ENCODE measurements at regions not wholly inside any gene's neighbourhood (a gene's known extent, or its start where the extent isn't known, plus 50 kb on each side); places are given as distances from the start of the nearest gene placed in this dataset.
A peak's percentile ranks its signal among the peaks of the same experiment; 100 is the strongest.
"Not testable (repeated sequence)": the region's sequence is repeated elsewhere in the genome, so short reads cannot be mapped to it uniquely, and the experiment has no call there.

DNA sequence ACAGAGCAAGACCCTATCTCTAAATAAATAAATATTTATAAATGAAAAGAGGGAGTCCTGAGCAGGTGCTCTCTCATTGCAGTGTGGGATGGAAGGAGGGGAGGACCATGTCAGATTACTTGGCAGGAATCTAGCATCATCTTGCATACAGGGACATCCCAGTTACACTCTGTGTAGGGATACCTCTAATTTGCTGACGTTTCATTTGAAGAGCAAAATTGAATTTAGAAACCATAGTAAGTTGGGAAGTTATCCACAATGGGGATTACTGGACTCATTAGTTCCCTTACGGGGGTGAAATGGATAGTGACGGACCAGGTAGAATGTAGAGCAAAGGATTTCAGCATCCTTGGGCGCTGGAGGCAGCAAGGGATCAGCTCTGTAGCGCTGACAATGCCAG is 52.1 kb downstream of the ARHGEF18 start:
- DNase-seq = no peak

DNA sequence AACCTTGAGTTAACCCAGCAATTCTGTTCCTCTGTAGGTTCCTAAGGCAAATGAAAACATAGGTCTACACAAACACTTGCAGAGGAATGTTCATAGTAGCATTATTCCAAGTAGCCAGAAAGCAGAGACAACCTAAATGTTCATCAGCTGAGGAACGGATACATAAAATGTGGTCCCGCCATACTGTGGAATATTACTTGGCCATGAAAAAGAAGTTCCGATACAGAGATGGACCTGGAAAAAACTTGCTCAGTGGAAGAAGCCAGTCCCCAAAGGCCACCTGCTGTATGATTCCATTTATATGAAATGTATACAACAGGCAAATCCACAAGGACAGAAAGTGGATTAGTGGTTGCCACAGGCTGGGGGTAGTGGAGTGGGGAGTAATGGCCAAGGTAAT is 53.0 kb downstream of the ARHGEF18 start:
- no peak for DNase-seq

DNA sequence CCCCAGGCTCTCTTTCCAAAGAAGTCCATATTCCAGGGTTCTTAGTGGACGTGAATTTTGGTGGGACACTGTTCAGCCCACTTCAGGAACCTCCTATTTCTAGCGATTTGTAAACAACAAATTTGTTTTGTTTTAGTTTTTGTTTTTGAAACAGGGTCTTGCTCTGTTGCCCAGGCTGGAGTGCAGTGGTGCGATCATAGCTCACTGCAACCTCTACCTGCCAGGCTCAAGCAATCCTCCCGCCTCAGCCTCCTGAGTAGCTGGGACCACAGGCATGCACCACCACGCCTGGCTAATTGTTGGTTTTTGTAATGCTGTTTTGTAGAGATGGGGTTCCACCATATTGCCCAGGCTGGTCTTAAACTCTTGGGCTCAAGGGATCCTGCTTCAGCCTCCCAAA is 56.7 kb downstream of the ARHGEF18 start:
- not testable (repeated sequence) for DNase-seq

DNA sequence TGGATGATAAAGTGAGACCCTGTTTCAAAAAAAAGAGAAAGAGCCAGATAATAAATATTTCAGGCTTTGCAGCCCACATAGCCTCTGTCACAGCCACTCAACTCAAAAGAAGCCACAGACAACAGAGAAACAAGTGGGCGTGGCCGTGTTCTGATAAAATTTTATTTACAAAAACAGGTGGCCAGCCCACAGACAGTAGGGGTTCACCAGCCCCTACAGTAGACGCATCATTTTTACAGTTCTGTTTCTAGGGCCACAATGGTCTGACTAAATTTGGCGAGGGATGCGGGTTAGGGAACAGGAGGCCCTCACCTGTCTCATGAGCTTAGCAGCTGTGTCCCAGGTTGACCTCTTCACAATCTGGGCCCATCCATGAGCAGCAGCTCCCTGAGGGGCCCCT is 59.5 kb downstream of the ARHGEF18 start:
- no peak for DNase-seq

DNA sequence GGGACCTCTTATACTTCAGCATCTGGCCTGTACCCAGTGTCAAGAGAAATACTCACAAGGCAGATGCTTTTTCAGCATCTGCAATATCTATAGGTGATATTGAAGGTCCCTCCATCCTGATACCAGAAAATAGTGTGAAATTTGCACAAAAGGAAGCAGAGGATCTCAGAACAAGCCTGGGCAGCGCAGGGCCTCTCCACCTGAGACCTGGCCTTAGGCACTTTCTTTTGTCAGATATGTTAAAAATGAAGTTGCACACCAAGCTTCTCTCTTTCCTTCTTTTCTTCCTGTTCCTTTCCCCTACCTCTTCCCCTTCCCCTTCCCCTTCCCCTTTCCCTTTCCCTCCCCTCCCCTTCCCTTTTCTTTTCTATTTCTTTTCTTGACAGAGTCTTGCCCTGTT is 62.2 kb downstream of the ARHGEF18 start:
- no peak for DNase-seq

DNA sequence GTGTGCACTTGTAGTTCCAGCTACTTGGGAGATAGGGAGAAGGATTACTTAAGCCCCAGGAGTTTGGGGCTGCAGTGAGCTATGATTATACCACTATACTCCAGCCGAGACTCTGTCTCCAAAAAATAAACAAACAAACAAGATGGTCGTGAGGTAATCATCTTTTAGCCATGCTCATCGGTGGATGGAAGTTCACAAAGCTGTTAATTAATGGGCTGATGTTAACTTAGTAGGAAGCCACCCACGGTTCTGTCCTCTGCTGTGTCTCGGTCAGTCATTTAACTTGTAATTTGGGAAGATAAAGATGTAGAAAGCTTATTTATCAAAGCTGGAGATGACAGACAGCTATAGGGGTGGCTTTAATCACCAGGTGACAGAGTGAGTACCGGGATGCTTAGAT is 64.9 kb downstream of the ARHGEF18 start:
- no peak for DNase-seq

DNA sequence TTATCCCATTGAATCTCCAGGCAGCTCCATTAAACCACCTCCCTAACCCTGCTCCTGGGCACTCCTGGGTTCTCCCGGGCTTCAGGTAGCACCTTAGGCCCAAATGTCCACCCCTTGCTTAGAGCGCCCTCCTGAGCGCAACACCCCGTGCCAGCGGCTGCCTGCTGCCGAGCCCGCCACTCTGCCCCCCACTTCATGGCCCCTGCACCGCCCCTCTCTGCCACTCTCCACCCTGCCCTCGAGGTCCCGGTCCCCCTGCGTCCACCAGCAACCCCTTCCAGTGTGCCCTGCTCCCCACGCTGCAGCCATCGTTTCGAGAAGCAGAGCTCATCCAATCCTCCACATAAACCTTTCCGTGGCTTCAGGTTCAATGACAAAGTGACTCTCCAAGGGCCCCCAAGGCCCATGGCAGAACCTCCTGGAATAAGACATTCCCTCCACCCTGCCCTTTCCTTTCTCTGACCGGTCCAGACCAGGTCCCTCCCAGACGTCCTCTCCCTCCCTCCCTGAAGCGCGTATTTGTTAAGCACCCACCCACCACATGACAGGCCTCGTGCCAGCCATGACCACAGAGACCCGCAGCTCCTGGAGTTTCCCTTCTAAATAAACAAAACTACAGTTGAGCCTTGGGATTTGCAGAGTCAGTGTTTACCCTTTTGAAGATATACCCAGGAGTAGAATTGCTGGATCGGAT is 66.6 kb downstream of the ARHGEF18 start:
- DNase-seq = peak; percentile 60

DNA sequence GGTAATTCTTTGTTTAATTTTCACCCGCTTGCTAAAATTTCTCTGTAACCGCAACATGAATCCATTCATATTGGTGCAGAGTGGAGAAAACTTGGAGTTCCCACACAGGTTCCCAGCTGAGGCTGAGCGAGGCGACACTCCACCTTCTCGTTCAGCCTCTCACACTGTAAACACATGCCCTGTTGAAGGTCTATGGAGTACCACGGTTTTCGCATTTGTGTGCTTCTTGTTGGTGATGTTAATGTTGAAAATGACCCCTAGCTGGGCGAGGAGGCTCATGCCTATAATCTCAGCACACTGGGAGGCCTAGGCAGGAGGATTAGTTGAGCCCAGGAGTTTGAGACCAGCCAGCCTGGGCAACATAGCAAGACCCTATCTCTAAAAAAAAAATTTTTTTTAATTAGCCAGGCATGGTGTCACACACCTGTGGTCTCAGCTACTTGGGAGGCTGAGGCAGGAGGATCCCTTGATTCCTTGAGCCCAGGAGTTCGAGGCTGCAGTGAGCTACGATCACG is 67.2 kb downstream of the ARHGEF18 start:
- peak; percentile 57 for DNase-seq

DNA sequence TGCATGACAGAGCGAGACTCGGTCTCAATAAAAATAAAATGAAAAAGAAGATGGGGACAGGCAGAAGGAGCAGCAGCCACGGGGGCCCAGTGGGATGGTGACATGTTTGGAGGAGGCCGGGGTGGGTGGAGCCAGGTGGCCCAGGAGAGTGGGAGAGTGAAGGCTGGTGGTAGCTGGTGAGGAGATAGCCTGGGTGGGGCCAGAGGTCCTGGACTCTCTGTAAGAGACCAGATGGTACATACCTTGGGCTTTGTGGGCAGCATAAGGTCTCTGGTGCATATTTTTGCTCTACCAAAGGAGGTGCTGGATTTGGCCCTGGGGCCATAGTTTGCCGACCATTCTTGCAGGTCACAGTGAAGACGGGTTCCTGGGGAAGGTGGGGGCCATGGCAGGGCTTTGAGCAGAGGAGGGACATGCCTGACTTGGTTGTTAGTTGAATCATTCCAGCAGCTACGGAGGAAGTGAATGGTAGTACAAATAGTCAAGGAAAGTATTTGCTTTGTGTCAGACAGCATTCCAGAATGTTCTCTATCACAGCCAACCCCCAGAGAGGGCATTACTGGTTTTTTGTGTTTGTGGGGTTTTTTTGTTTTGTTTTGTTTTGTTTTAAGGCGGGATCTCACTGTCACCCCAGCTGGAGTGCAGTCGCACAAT is 69.1 kb downstream of the ARHGEF18 start:
- no peak for DNase-seq

DNA sequence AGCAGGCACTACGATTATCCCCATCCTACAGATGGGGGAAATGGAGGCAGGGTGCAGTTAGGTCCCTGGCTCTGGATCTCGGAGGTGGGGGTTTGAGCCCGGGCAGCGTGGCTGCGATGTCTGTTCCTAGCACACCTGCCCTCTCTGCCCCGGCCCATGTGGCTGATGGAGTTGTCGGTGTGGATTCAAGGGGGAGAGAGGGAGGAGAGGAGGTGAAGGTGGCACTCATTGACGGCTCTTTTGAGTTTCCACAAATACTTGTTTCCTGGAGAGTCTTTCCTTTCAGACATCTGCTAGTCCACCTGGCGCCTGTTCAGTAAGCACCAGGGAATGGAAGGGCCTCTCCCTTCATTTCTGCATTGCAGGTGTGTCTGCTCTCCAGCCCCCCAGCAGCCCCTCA is 69.9 kb downstream of the ARHGEF18 start:
- DNase-seq = peak; percentile 68

DNA sequence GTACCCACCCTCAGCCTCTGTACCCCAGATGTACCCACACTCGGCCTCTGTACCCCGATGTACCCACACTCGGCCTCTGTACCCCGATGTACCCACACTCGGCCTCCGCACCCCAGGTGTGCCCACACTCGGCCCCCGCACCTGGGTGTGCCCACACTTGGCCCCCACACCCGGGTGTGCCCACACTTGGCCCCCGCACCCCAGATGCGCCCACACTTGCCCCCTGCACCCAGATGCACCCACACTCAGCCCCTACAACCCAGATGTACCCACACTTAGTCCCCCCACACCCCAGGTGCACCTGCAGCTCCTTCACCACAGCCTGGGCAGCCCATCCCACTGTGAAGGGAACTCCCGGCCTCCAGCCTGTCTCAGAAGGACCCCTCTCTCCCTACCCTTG is 69.7 kb downstream of the PEX11G start:
- no peak for DNase-seq

DNA sequence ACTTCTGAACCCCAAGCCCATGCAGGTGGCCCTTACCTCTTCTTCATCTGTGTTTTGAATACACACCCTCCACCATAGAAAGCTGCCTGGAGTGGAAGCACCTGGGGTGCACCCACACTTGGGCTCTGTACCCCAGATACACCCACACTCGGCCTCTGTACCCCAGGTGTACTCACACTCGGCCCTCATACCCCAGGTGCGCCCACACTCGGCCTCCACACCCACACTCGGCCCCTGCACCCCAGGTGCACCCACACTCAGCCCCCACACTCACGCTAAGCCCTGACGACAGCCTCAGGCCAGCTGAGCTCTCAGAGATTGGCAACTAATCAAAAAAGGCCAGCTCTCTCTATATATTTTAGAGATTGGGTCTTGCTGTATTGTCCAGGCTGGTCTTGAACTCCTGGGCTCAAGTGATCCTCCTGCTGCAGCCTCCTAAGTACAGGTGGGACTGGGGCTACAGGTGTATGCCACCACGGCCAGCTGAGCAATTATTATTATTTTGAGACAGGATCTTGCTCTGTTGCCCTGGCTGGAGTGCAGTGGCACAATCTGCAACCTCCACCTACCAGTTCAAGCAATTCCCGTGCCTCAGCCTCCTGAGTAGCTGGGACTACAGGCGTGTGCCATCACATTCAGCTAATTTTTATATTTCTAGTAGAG is 68.9 kb downstream of the PEX11G start:
- no peak for DNase-seq

DNA sequence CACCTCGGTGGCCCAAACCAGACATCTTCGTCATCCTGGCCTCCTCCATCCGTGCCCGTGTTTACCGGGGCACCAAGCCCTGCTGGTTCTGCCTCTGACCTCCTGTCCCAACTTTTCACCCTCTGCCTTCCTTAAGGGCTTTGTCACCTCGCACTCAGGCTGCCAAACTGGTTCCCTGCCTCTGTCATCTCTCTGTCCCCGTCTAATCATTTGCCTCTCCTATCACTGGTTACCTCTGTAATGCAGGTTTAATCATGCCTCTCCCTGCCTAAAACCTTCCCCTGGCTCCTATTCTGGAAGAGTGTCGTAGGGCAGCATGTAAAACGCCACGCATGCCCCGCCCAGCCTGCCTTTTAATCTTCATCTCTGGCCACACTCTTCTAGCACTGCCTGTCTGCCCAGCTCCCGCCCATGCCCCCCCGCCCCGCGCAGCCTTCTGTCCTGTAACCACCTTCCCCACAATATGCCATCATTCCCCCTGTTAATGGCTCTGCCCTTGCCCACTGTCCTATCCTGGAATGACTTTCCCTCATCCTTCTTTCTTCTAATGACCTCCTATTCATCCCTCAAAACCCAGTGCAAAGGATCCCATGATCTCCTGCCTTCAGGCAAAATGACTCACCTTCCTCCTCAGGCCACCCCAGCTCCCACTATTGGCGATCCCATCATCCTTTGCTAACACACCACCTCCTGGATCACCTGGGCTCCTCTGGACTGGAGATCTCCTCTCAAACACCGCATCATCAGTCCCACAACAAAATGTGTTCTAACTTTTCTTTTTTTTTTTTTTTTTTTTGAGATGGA is 66.7 kb downstream of the PEX11G start:
- DNase-seq = no peak
